Spleen (tissue), 11 donors: ENCODE measurements at regions not wholly inside any gene's neighbourhood (a gene's known extent, or its start where the extent isn't known, plus 50 kb on each side); places are given as distances from the start of the nearest gene placed in this dataset.
A peak's percentile ranks its signal among the peaks of the same experiment; 100 is the strongest.

Experiments used
- DNase-seq: peaks from one replicate; pipeline ENCODE4 v3.0.0-alpha.2; 2020
- H3K27ac ChIP-seq, 8 donors: fragments of 200-600 bp; sonication (generic) in 7 of 8; 1 replicate in 4 of 8; 2 replicates in 4 of 8; pipeline versions ENCODE4 v1.5.0 to v1.8.0; 2016 to 2021; ENCODE audit warnings: inconsistent platforms in 4 of 8, mild to moderate bottlenecking in 4 of 8, moderate library complexity in 1 of 8
- H3K27me3 ChIP-seq, 7 donors: fragments of 200-600 bp; sonication (generic) in 6 of 7; replicated peaks in 1 of 7; 1 replicate in 4 of 7; 2 replicates in 3 of 7; pipeline versions ENCODE4 v1.5.0 to v1.8.0; 2016 to 2021; ENCODE audit warnings: inconsistent platforms in 3 of 7, mild to moderate bottlenecking in 1 of 7
- H3K36me3 ChIP-seq, 6 donors: fragments of 200-600 bp; sonication (generic) in 5 of 6; 1 replicate in 4 of 6; 2 replicates in 2 of 6; pipeline versions ENCODE4 v1.5.0 to v1.8.0; 2016 to 2021; ENCODE audit warnings: inconsistent platforms in 2 of 6
- H3K4me1 ChIP-seq, 6 donors: fragments of 200-600 bp; sonication (generic) in 5 of 6; 1 replicate in 3 of 6; 2 replicates in 3 of 6; pipeline versions ENCODE4 v1.5.0 to v1.8.0; 2016 to 2021; ENCODE audit warnings: inconsistent platforms in 3 of 6
- H3K4me3 ChIP-seq, 8 donors: fragments of 200-600 bp; sonication (generic) in 7 of 8; 1 replicate in 4 of 8; 2 replicates in 4 of 8; pipeline versions ENCODE4 v1.5.0 to v1.8.0; 2016 to 2021; ENCODE audit warnings: inconsistent platforms in 4 of 8, mild to moderate bottlenecking in 4 of 8, moderate library complexity in 2 of 8
- H3K9me3 ChIP-seq, 8 donors: fragments of 200-600 bp; sonication (generic) in 7 of 8; 1 replicate in 4 of 8; 2 replicates in 4 of 8; pipeline versions ENCODE4 v1.5.0 to v1.8.0; 2016 to 2021; ENCODE audit warnings: inconsistent platforms in 4 of 8
- POLR2A ChIP-seq, 3 donors: fragments of 450-650 bp; IDR thresholded peaks; one replicate each; pipeline ENCODE4 v1.5.1; 2017; ENCODE audit warnings: antibody characterized with exemption in 3 of 3, mild to moderate bottlenecking in 1 of 3
- POLR2AphosphoS5 ChIP-seq, 3 donors: sonication (generic); formaldehyde crosslinking; IDR thresholded peaks; one replicate each; pipeline ENCODE4 v1.5.1; 2017; ENCODE audit warnings: antibody characterized with exemption in 3 of 3
- WGBS, 5 donors: extraction: QIAGEN DNeasy Blood & Tissue Kit in 3 of 5; methylation state at CpG; one replicate each; pipeline versions ENCODE4 v1.1.5 to v1.1.7; 2013 to 2018; 5-methylcytosine and 5-hydroxymethylcytosine counted together
- intact Hi-C: fragments of 100-400 bp; cut with DNase I; formaldehyde crosslinking; loops from one replicate; pipeline ENCODE4 v1.15.0; 2023; ENCODE audit warnings: low total_unique reads
- TF ChIP-seq, protein P1 (sequence below), 11 experiments: fragments of 200-600 bp in 7 of 11; fragments of 450-650 bp in 4 of 11; sonication (generic) in 4 of 11; IDR thresholded peaks in 8 of 11; conservative IDR thresholded peaks in 3 of 11; 1 replicate in 7 of 11; 2 replicates in 4 of 11; pipeline versions ENCODE4 v1.4.0 to v1.8.0; 2016 to 2021; ENCODE audit warnings: antibody characterized with exemption in 11 of 11, inconsistent platforms in 4 of 11, mild to moderate bottlenecking in 1 of 11
- donor health status: healthy with polysubstance abuse.
- donor health status: DM: no; HTN: no; CAD: no; lungs with moderate emphysema.
- donor health status: DM: no; HTN: no; CAD: no.
- donor health status: Bipolar disorder and iron deficiency.
- donor health status: healthy.
- donor health status: DM: no; HTN: no; CAD: no.
- donor health status: DM: yes; HTN: yes; CAD: no.

DNA sequence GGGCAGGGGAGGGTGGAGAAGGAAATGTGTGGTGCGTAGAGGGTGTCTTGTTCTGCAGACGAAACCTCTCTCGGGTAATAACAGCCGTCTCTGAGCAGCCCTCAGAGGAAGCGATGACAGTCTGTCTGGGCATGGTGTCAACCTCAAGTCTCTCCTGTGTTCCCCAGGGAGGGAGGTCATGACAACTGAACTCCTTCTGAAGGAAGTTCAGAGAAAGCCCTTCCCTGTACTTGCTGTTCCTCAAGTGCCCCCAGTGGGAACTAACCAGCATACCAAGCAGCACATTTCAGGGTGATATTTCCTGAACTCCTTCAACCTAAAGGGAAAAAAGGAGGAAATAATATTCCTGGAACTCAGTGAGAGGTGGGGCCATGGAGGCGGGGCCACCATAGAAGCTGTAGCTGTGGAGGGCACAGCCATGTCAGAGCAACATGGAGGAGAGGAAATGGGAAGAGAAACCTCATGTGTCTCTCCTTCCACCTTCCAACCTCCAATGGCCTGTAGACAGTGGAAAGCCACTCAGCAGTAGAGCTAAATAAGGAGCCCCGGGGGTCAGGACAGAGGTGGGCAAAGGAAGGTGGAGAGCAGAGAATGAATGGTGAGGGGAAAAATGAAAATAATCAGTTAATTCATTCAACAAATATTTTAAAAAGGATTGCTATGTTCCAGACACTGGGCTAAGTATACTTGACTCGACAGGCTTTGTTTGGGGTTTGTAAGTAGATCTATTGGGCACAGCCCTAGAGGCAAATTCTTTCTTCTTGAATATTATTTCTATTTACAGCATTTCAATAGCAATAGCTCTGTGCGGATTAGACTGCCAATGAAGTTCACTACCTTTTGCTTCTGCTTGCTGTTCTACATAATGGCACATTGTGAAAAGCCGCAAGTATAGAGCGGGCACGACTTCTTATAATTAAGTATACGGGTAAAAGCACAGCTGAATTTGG lies 61.0 kb upstream of the AOAH start:
- peaks cover 0 to 9% (median 0%) of the 10 kb centered on the region in 8 donors for H3K9me3 ChIP-seq
- TF ChIP-seq, protein P1, sequence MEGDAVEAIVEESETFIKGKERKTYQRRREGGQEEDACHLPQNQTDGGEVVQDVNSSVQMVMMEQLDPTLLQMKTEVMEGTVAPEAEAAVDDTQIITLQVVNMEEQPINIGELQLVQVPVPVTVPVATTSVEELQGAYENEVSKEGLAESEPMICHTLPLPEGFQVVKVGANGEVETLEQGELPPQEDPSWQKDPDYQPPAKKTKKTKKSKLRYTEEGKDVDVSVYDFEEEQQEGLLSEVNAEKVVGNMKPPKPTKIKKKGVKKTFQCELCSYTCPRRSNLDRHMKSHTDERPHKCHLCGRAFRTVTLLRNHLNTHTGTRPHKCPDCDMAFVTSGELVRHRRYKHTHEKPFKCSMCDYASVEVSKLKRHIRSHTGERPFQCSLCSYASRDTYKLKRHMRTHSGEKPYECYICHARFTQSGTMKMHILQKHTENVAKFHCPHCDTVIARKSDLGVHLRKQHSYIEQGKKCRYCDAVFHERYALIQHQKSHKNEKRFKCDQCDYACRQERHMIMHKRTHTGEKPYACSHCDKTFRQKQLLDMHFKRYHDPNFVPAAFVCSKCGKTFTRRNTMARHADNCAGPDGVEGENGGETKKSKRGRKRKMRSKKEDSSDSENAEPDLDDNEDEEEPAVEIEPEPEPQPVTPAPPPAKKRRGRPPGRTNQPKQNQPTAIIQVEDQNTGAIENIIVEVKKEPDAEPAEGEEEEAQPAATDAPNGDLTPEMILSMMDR (IDR thresholded peaks at IDR 0.05 in 8 of 11, conservative IDR thresholded peaks at IDR 0.05 in 3 of 11), result peak in 2 of 11 experiments; percentile 18 to 22
- TF ChIP-seq POLR2A (IDR thresholded peaks at IDR 0.05), result no peak
- TF ChIP-seq POLR2AphosphoS5 (IDR thresholded peaks at IDR 0.05), result peak in 2 of 3 donors; percentile 64 to 88
- H3K27ac ChIP-seq, result peak overlapping the region in 7 of 8 donors; percentile 39 to 89 (median 68)
- H3K27me3 ChIP-seq, result no peaks in the 10 kb centered on the region
- WGBS, 5 donors, result 58 to 67% (median 61%) methylated on average over 13 of the region's 13 CpGs
- no peak overlapping the region for H3K4me3 ChIP-seq
- intact Hi-C loops, result no loop called here
- H3K4me1 ChIP-seq, result peaks cover 2 to 86% (median 31%) of the 10 kb centered on the region in 6 donors
- H3K36me3 ChIP-seq, result no peaks in the 10 kb centered on the region
- DNase-seq, result peak; percentile 84

DNA sequence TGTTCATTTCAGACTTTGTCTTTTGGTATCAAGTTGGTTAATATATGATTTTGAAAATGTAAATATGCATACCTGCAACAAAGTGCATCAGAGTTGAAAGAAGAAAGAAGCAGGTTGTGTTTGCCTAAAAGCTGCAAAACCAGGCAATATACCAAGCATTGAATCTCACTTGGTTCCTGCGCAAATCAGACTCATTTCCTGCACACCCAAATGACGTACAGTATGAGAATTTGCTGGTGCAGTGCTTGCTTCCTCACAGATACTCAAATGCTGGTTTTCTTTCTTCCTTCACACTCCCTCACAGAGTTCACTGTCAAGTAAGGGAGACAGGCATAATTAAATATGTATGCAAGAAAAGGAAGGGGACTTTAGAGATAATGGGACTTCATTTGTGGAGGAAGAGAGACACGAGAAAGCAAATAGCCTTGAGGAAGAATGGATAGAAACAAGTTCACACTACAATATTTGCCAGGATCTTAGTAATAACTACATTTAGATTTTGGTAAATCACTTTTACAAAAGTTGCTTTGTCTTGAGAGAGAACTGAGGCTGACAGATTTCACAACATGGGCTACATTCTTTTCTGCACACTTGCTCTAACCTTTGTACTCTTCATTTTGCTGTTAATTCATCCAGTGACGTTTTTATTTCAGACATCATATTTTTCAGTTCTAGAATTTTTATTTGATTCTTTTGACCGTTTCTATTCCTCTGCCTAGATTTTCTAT lies 56.9 kb upstream of the AOAH start:
- intact Hi-C loops, result no loop called here
- H3K27ac ChIP-seq, result peak overlapping the region in 6 of 8 donors; percentile 40 to 86 (median 53)
- H3K4me3 ChIP-seq, result no peak overlapping the region
- 67 to 74% (median 73%) methylated on average over 5 of the region's 5 CpGs for WGBS, 5 donors
- no peaks in the 10 kb centered on the region for H3K27me3 ChIP-seq
- no peaks in the 10 kb centered on the region for H3K36me3 ChIP-seq
- no peak for DNase-seq
- H3K4me1 ChIP-seq, result peaks cover 6 to 88% (median 44%) of the 10 kb centered on the region in 6 donors
- peaks cover 0 to 9% (median 0%) of the 10 kb centered on the region in 8 donors for H3K9me3 ChIP-seq
- TF ChIP-seq POLR2A (IDR thresholded peaks at IDR 0.05), result peak in 1 of 3 donors; percentile 8
- TF ChIP-seq, protein P1 (IDR thresholded peaks at IDR 0.05 in 8 of 11, conservative IDR thresholded peaks at IDR 0.05 in 3 of 11), result no peak
- peak in 1 of 3 donors; percentile 87 for TF ChIP-seq POLR2AphosphoS5 (IDR thresholded peaks at IDR 0.05)

DNA sequence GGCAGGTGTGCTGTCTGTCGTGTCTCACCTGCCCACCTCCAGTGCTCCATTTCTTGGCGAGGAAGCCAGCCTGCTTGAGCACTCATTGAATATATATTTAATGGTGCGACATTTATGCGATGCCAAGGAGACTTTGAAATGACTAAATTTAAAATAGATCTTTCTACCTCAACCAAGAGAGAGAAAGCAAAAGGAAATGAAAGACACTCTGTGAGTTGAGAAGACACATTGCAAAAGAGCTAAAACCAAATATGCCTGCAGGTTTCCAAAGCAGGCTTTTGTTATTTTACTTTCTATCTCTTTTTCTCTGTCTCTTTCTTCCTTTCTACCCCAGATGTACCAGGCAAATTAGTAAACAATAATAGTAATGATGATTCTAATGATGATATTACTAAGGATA lies 53.6 kb upstream of the AOAH start:
- 64 to 83% (median 78%) methylated on average over 4 of the region's 4 CpGs for WGBS, 5 donors
- TF ChIP-seq POLR2AphosphoS5 (IDR thresholded peaks at IDR 0.05), result no peak
- TF ChIP-seq, protein P1 (IDR thresholded peaks at IDR 0.05 in 8 of 11, conservative IDR thresholded peaks at IDR 0.05 in 3 of 11), result no peak
- TF ChIP-seq POLR2A (IDR thresholded peaks at IDR 0.05), result no peak
- no peak for DNase-seq
- Histone ChIP-seq H3K9me3 (peaks cover 0 to 9% (median 0%) of the 10 kb centered on the region in 8 donors), H3K27me3 (no peaks in the 10 kb centered on the region), H3K27ac (peak overlapping the region in 7 of 8 donors; percentile 25 to 86 (median 70)), H3K36me3 (no peaks in the 10 kb centered on the region), H3K4me3 (peak overlapping the region in 1 of 8 donors; percentile 53), H3K4me1 (peaks cover 3 to 75% (median 36%) of the 10 kb centered on the region in 6 donors)
- intact Hi-C loops, result no loop called here
